ENCODE measurements at regions not wholly inside any gene's neighbourhood (a gene's known extent, or its start where the extent isn't known, plus 50 kb on each side); places are given as distances from the start of the nearest gene placed in this dataset.
"Not testable (repeated sequence)": the region's sequence is repeated elsewhere in the genome, so short reads cannot be mapped to it uniquely, and the experiment has no call there.

- DNase-seq (ENCODE audit: low read depth in 2 of 2), result no peak
These were observed 113.3 kb upstream of the FAT3 start for GRCh38 chr11:92111287-92111686.

- no peak for DNase-seq (ENCODE audit: low read depth in 2 of 2)
These were observed 115.2 kb upstream of the FAT3 start for GRCh38 chr11:92109466-92109865.

GRCh38 chr11:92107331-92107730 is 117.3 kb upstream of the FAT3 start:
- DNase-seq (ENCODE audit: low read depth in 2 of 2), result no peak

GRCh38 chr11:92104349-92104748 is 120.3 kb upstream of the FAT3 start:
- DNase-seq (ENCODE audit: low read depth in 2 of 2), result no peak

GRCh38 chr11:92101920-92102319 is 122.7 kb upstream of the FAT3 start:
- no peak for DNase-seq (ENCODE audit: low read depth in 2 of 2)

GRCh38 chr11:92099183-92099582 is 125.4 kb upstream of the FAT3 start:
- DNase-seq (ENCODE audit: low read depth in 2 of 2), result no peak

GRCh38 chr11:92098172-92098571 is 126.4 kb upstream of the FAT3 start:
- no peak for DNase-seq (ENCODE audit: low read depth in 2 of 2)

GRCh38 chr11:92087725-92088537 is 136.7 kb upstream of the FAT3 start:
- DNase-seq (ENCODE audit: low read depth in 2 of 2), result no peak

GRCh38 chr11:92083123-92083522 is 141.5 kb upstream of the FAT3 start:
- no peak for DNase-seq (ENCODE audit: low read depth in 2 of 2)

- DNase-seq (ENCODE audit: low read depth in 2 of 2), result no peak
These were observed 142.0 kb upstream of the FAT3 start for GRCh38 chr11:92082652-92083051.

GRCh38 chr11:92074498-92074897 is 150.1 kb upstream of the FAT3 start:
- not testable (repeated sequence) for DNase-seq (ENCODE audit: low read depth in 2 of 2)

GRCh38 chr11:92071660-92072059 is 153.0 kb upstream of the FAT3 start:
- no peak for DNase-seq (ENCODE audit: low read depth in 2 of 2)

GRCh38 chr11:92070026-92070889 is 154.4 kb upstream of the FAT3 start:
- no peak for DNase-seq (ENCODE audit: low read depth in 2 of 2)

GRCh38 chr11:92067016-92067415 is 157.6 kb upstream of the FAT3 start:
- DNase-seq (ENCODE audit: low read depth in 2 of 2), result no peak

- DNase-seq (ENCODE audit: low read depth in 2 of 2), result no peak
These were observed 163.1 kb upstream of the FAT3 start for GRCh38 chr11:92061456-92062062.

GRCh38 chr11:92057849-92058442 is 166.7 kb upstream of the FAT3 start:
- DNase-seq (ENCODE audit: low read depth in 2 of 2), result no peak

- DNase-seq (ENCODE audit: low read depth in 2 of 2), result no peak
These were observed 171.4 kb upstream of the FAT3 start for GRCh38 chr11:92053216-92053615.

GRCh38 chr11:92050305-92050704 is 174.3 kb upstream of the FAT3 start:
- DNase-seq (ENCODE audit: low read depth in 2 of 2), result no peak

- DNase-seq (ENCODE audit: low read depth in 2 of 2), result no peak
These were observed 176.2 kb upstream of the FAT3 start for GRCh38 chr11:92048415-92048814.

- DNase-seq (ENCODE audit: low read depth in 2 of 2), result no peak
These were observed 178.5 kb upstream of the FAT3 start for GRCh38 chr11:92046103-92046502.

GRCh38 chr11:92045301-92045700 is 179.3 kb upstream of the FAT3 start:
- DNase-seq (ENCODE audit: low read depth in 2 of 2), result no peak

- no peak for DNase-seq (ENCODE audit: low read depth in 2 of 2)
These were observed 189.1 kb upstream of the FAT3 start for GRCh38 chr11:92035488-92035887.

Data from stimulated activated CD4-positive, alpha-beta T cell treated with anti-CD3 and anti-CD28 coated beads, Interleukin-1b, Interleukin-23, amount 100 ng/mL, for 4 hours (primary cell).